ENCODE measurements at regions not wholly inside any gene's neighbourhood (a gene's known extent, or its start where the extent isn't known, plus 50 kb on each side); places are given as distances from the start of the nearest gene placed in this dataset.

GRCh38 chrX:4397471-4397870 is 684.0 kb upstream of the PRKX start:
- no peaks in the 10 kb centered on the region for H3K4me1 Mint-ChIP-seq (ENCODE audit: low read depth)
- H3K27ac Mint-ChIP-seq: no peak overlapping the region
- no peaks in the 10 kb centered on the region for H3K9me3 Mint-ChIP-seq (ENCODE audit: low read depth)
- no peaks in the 10 kb centered on the region for H3K36me3 Mint-ChIP-seq
- H3K27me3 Mint-ChIP-seq: no peaks in the 10 kb centered on the region
- H3K4me3 Mint-ChIP-seq: no peak overlapping the region

- no peaks in the 10 kb centered on the region for H3K36me3 Mint-ChIP-seq
- peaks cover under 1% of the 10 kb centered on the region for H3K9me3 Mint-ChIP-seq (ENCODE audit: low read depth)
- no peak overlapping the region for H3K4me3 Mint-ChIP-seq
- no peaks in the 10 kb centered on the region for H3K4me1 Mint-ChIP-seq (ENCODE audit: low read depth)
- H3K27me3 Mint-ChIP-seq: no peaks in the 10 kb centered on the region
- no peak overlapping the region for H3K27ac Mint-ChIP-seq
Measured at GRCh38 chrX:4382273-4382672, 668.8 kb upstream of the PRKX start.

- Mint-ChIP-seq H3K27ac (no peak overlapping the region), H3K27me3 (no peaks in the 10 kb centered on the region), H3K36me3 (no peaks in the 10 kb centered on the region), H3K4me1 (ENCODE audit: low read depth) (no peaks in the 10 kb centered on the region), H3K9me3 (ENCODE audit: low read depth) (peaks cover 3% of the 10 kb centered on the region), H3K4me3 (no peak overlapping the region)
Measured at GRCh38 chrX:4380710-4381109, 667.3 kb upstream of the PRKX start.

GRCh38 chrX:4379071-4379470 is 665.6 kb upstream of the PRKX start:
- Mint-ChIP-seq H3K9me3 (ENCODE audit: low read depth) (peaks cover 3% of the 10 kb centered on the region), H3K27me3 (no peaks in the 10 kb centered on the region), H3K4me1 (ENCODE audit: low read depth) (no peaks in the 10 kb centered on the region), H3K36me3 (no peaks in the 10 kb centered on the region), H3K4me3 (no peak overlapping the region), H3K27ac (no peak overlapping the region)

- Mint-ChIP-seq H3K27me3 (no peaks in the 10 kb centered on the region), H3K27ac (no peak overlapping the region), H3K9me3 (ENCODE audit: low read depth) (peaks cover 3% of the 10 kb centered on the region), H3K36me3 (no peaks in the 10 kb centered on the region), H3K4me3 (no peak overlapping the region), H3K4me1 (ENCODE audit: low read depth) (no peaks in the 10 kb centered on the region)
Measured at GRCh38 chrX:4373791-4374190, 660.3 kb upstream of the PRKX start.

GRCh38 chrX:4358577-4358976 is 645.1 kb upstream of the PRKX start:
- H3K36me3 Mint-ChIP-seq: no peaks in the 10 kb centered on the region
- no peak overlapping the region for H3K27ac Mint-ChIP-seq
- H3K27me3 Mint-ChIP-seq: no peaks in the 10 kb centered on the region
- no peaks in the 10 kb centered on the region for H3K4me1 Mint-ChIP-seq (ENCODE audit: low read depth)
- no peak overlapping the region for H3K4me3 Mint-ChIP-seq
- no peaks in the 10 kb centered on the region for H3K9me3 Mint-ChIP-seq (ENCODE audit: low read depth)

GRCh38 chrX:4322916-4323315 is 609.5 kb upstream of the PRKX start:
- Mint-ChIP-seq H3K9me3 (ENCODE audit: low read depth) (no peaks in the 10 kb centered on the region), H3K27me3 (no peaks in the 10 kb centered on the region), H3K27ac (no peak overlapping the region), H3K4me3 (no peak overlapping the region), H3K4me1 (ENCODE audit: low read depth) (no peaks in the 10 kb centered on the region), H3K36me3 (no peaks in the 10 kb centered on the region)

GRCh38 chrX:4320436-4320947 is 607.0 kb upstream of the PRKX start:
- H3K9me3 Mint-ChIP-seq (ENCODE audit: low read depth): no peaks in the 10 kb centered on the region
- H3K27ac Mint-ChIP-seq: no peak overlapping the region

GRCh38 chrX:4315891-4316290 is 602.4 kb upstream of the PRKX start:
- Mint-ChIP-seq H3K4me3 (no peak overlapping the region), H3K27ac (no peak overlapping the region), H3K9me3 (ENCODE audit: low read depth) (no peaks in the 10 kb centered on the region), H3K27me3 (no peaks in the 10 kb centered on the region), H3K36me3 (no peaks in the 10 kb centered on the region), H3K4me1 (ENCODE audit: low read depth) (no peaks in the 10 kb centered on the region)

More at GRCh38 chrX:4320436-4320947, 607.0 kb upstream of the PRKX start:
- Mint-ChIP-seq H3K27me3 (no peaks in the 10 kb centered on the region), H3K4me1 (ENCODE audit: low read depth) (no peaks in the 10 kb centered on the region), H3K36me3 (no peaks in the 10 kb centered on the region), H3K4me3 (no peak overlapping the region)

GRCh38 chrX:4314586-4314985 is 601.1 kb upstream of the PRKX start:
- no peak overlapping the region for H3K4me3 Mint-ChIP-seq
- H3K9me3 Mint-ChIP-seq (ENCODE audit: low read depth): no peaks in the 10 kb centered on the region
- no peaks in the 10 kb centered on the region for H3K27me3 Mint-ChIP-seq
- no peak overlapping the region for H3K27ac Mint-ChIP-seq
- H3K4me1 Mint-ChIP-seq (ENCODE audit: low read depth): no peaks in the 10 kb centered on the region
- no peaks in the 10 kb centered on the region for H3K36me3 Mint-ChIP-seq

GRCh38 chrX:4277122-4277521 is 563.7 kb upstream of the PRKX start:
- Mint-ChIP-seq H3K27ac (no peak overlapping the region), H3K4me1 (ENCODE audit: low read depth) (no peaks in the 10 kb centered on the region), H3K9me3 (ENCODE audit: low read depth) (peaks cover 4% of the 10 kb centered on the region), H3K4me3 (no peak overlapping the region), H3K36me3 (no peaks in the 10 kb centered on the region), H3K27me3 (no peaks in the 10 kb centered on the region)

- Mint-ChIP-seq H3K27ac (no peak overlapping the region), H3K4me1 (ENCODE audit: low read depth) (no peaks in the 10 kb centered on the region), H3K9me3 (ENCODE audit: low read depth) (no peaks in the 10 kb centered on the region), H3K36me3 (no peaks in the 10 kb centered on the region), H3K27me3 (no peaks in the 10 kb centered on the region), H3K4me3 (no peak overlapping the region)
Measured at GRCh38 chrX:4268676-4269075, 555.2 kb upstream of the PRKX start.

GRCh38 chrX:4265036-4265435 is 551.6 kb upstream of the PRKX start:
- Mint-ChIP-seq H3K9me3 (ENCODE audit: low read depth) (no peaks in the 10 kb centered on the region), H3K27me3 (no peaks in the 10 kb centered on the region), H3K36me3 (no peaks in the 10 kb centered on the region), H3K27ac (no peak overlapping the region), H3K4me1 (ENCODE audit: low read depth) (peaks cover 4% of the 10 kb centered on the region), H3K4me3 (no peak overlapping the region)

GRCh38 chrX:4263030-4263803 is 549.8 kb upstream of the PRKX start:
- H3K4me3 Mint-ChIP-seq: no peak overlapping the region
- peaks cover 4% of the 10 kb centered on the region for H3K4me1 Mint-ChIP-seq (ENCODE audit: low read depth)
- H3K36me3 Mint-ChIP-seq: no peaks in the 10 kb centered on the region
- no peak overlapping the region for H3K27ac Mint-ChIP-seq
- no peaks in the 10 kb centered on the region for H3K9me3 Mint-ChIP-seq (ENCODE audit: low read depth)
- H3K27me3 Mint-ChIP-seq: no peaks in the 10 kb centered on the region

- Mint-ChIP-seq H3K27ac (peak overlapping the region; percentile 83), H3K4me3 (peak overlapping the region; percentile 12), H3K27me3 (no peaks in the 10 kb centered on the region), H3K9me3 (ENCODE audit: low read depth) (peaks cover 6% of the 10 kb centered on the region), H3K4me1 (ENCODE audit: low read depth) (peaks cover 6% of the 10 kb centered on the region), H3K36me3 (peaks cover 4% of the 10 kb centered on the region)
Measured at GRCh38 chrX:4253092-4253491, 539.6 kb upstream of the PRKX start.

- peaks cover 6% of the 10 kb centered on the region for H3K9me3 Mint-ChIP-seq (ENCODE audit: low read depth)
- peaks cover 6% of the 10 kb centered on the region for H3K4me1 Mint-ChIP-seq (ENCODE audit: low read depth)
- peaks cover 4% of the 10 kb centered on the region for H3K36me3 Mint-ChIP-seq
- H3K27me3 Mint-ChIP-seq: no peaks in the 10 kb centered on the region
- no peak overlapping the region for H3K27ac Mint-ChIP-seq
- H3K4me3 Mint-ChIP-seq: no peak overlapping the region
Measured at GRCh38 chrX:4249401-4249800, 536.0 kb upstream of the PRKX start.
